Left cardiac atrium (tissue), 4 donors: ENCODE measurements at regions not wholly inside any gene's neighbourhood (a gene's known extent, or its start where the extent isn't known, plus 50 kb on each side); places are given as distances from the start of the nearest gene placed in this dataset.
A peak's percentile ranks its signal among the peaks of the same experiment; 100 is the strongest.

Source experiments
- ATAC-seq, 2 donors: fragments of 200-7000 bp; cut with Tn5 transposase; one replicate each; pipeline ENCODE4 v1.9.1; 2020; ENCODE audit warnings: mild to moderate bottlenecking in 2 of 2, moderate library complexity in 2 of 2
- DNase-seq: peaks from one replicate; pipeline ENCODE4 v3.0.0-alpha.2; 2020
- intact Hi-C, 2 donors: fragments of 100-400 bp; cut with DNase I; formaldehyde crosslinking; loops; one replicate each; pipeline versions ENCODE4 v1.14.1 to v1.15.1; 2022 to 2023
- donor health status: DM: no; HTN: yes; CAD: no.
- donor health status: DM: no; HTN: yes; CAD: no; lungs with severe emphysema.
- donor health status: DM: yes; HTN: yes; CAD: no.
- donor health status: Dilated cardiomyopathy.

GRCh38 chr15:39184701-39185390 is 396.0 kb upstream of the THBS1 start:
- intact Hi-C loops = no loop called here
- DNase-seq = no peak
- no peak for ATAC-seq

- no peak for ATAC-seq
- intact Hi-C loops = no loop called here
- DNase-seq = no peak
These were observed 392.6 kb upstream of the THBS1 start for GRCh38 chr15:39188314-39188713.

- intact Hi-C loops = no loop called here
- ATAC-seq = peak in 1 of 2 donors; percentile 71
- DNase-seq = no peak
These were observed 391.9 kb upstream of the THBS1 start for GRCh38 chr15:39188930-39189329.

GRCh38 chr15:39191871-39192291 is 389.0 kb upstream of the THBS1 start:
- intact Hi-C loops = loop anchor here in 1 of 2 donors (10.0 kb wide), 1 partner anchor 303 kb away; no protein-coding TSS in a partner anchor
- DNase-seq = no peak
- no peak for ATAC-seq

- ATAC-seq (no peak), DNase-seq (no peak)
- intact Hi-C loops = loop anchor here in 1 of 2 donors (10.0 kb wide), 1 partner anchor 302 kb away; no protein-coding TSS in a partner anchor
These were observed 388.5 kb upstream of the THBS1 start for GRCh38 chr15:39192351-39192750.

- ATAC-seq = no peak
- intact Hi-C loops = loop anchor here in 1 of 2 donors (10.0 kb wide), 1 partner anchor 302 kb away; no protein-coding TSS in a partner anchor
- no peak for DNase-seq
These were observed 387.8 kb upstream of the THBS1 start for GRCh38 chr15:39192979-39193560.

- intact Hi-C loops = loop anchor here in 1 of 2 donors (10.0 kb wide), 1 partner anchor 301 kb away; no protein-coding TSS in a partner anchor
- DNase-seq (no peak), ATAC-seq (no peak)
These were observed 387.3 kb upstream of the THBS1 start for GRCh38 chr15:39193611-39194010.

GRCh38 chr15:39194106-39194830 is 386.6 kb upstream of the THBS1 start:
- DNase-seq (no peak), ATAC-seq (no peak)
- intact Hi-C loops = loop anchor here in 1 of 2 donors (10.0 kb wide), 1 partner anchor 301 kb away; no protein-coding TSS in a partner anchor

- no peak for DNase-seq
- intact Hi-C loops = loop anchor here in 1 of 2 donors (10.0 kb wide), 1 partner anchor 299 kb away; no protein-coding TSS in a partner anchor
- no peak for ATAC-seq
These were observed 384.9 kb upstream of the THBS1 start for GRCh38 chr15:39195961-39196486.

- intact Hi-C loops = loop anchor here in 1 of 2 donors (10.0 kb wide), 1 partner anchor 296 kb away; no protein-coding TSS in a partner anchor
These were observed 382.6 kb upstream of the THBS1 start for GRCh38 chr15:39198044-39199000.

GRCh38 chr15:39199076-39199475 is 381.8 kb upstream of the THBS1 start:
- ATAC-seq (peak; percentile 44 to 91), DNase-seq (peak; percentile 67)
- intact Hi-C loops = loop anchor here in 1 of 2 donors (10.0 kb wide), 1 partner anchor 296 kb away; no protein-coding TSS in a partner anchor

More at GRCh38 chr15:39198044-39199000, 382.6 kb upstream of the THBS1 start:
- no peak for ATAC-seq
- no peak for DNase-seq

- DNase-seq (no peak), ATAC-seq (no peak)
- intact Hi-C loops = no loop called here
These were observed 380.3 kb upstream of the THBS1 start for GRCh38 chr15:39200586-39200985.

GRCh38 chr15:39202641-39203040 is 378.2 kb upstream of the THBS1 start:
- ATAC-seq (no peak), DNase-seq (no peak)
- intact Hi-C loops = no loop called here

GRCh38 chr15:39204031-39204430 is 376.8 kb upstream of the THBS1 start:
- no peak for ATAC-seq
- intact Hi-C loops = no loop called here
- no peak for DNase-seq

- no peak for DNase-seq
- intact Hi-C loops = no loop called here
- ATAC-seq = no peak
These were observed 375.8 kb upstream of the THBS1 start for GRCh38 chr15:39205081-39205480.

GRCh38 chr15:39205506-39206371 is 375.1 kb upstream of the THBS1 start:
- intact Hi-C loops = no loop called here
- ATAC-seq (no peak), DNase-seq (no peak)

GRCh38 chr15:39207532-39208115 is 373.3 kb upstream of the THBS1 start:
- no peak for DNase-seq
- intact Hi-C loops = no loop called here
- no peak for ATAC-seq
